Endothelial cell of umbilical vein (primary cell): ENCODE measurements at regions not wholly inside any gene's neighbourhood (a gene's known extent, or its start where the extent isn't known, plus 50 kb on each side); places are given as distances from the start of the nearest gene placed in this dataset.

Source experiments
- BruUV-seq: library from RNA; stranded (reverse); fragments of 400-500 nt; replicated peaks from 2 replicates; lab custom pipeline; 2021; lab: Mats Ljungman, UMichigan
- CTCF ChIA-PET: fragments of 300-600, 350-600 bp; sonication (Branson Sonifier 250); formaldehyde crosslinking; loops from one replicate; lab custom pipeline; 2021; ENCODE audit warnings: antibody characterized with exemption, inconsistent platforms; lab: Charles Lee
- POLR2A ChIA-PET: fragments of 300-600, 350-600 bp; sonication (Branson Sonifier 250); formaldehyde crosslinking; loops from one replicate; lab custom pipeline; 2021; ENCODE audit warnings: antibody characterized with exemption, inconsistent platforms; lab: Charles Lee
- DNase-seq: peaks from one replicate; pipeline ENCODE4 v3.0.0-alpha.2; 2011; ENCODE audit warnings: low read depth, low spot score
- FAIRE-seq: peaks from 2 replicates; lab custom pipeline; 2011; peaks lifted over from hg19 to GRCh38; lab: Jason Lieb, UNC
- H2AFZ ChIP-seq: 2 replicates; pipeline ENCODE4 v1.6.0; 2012; ENCODE audit warnings: low read depth, low read length, control low read depth, inconsistent platforms
- H3K27ac ChIP-seq: 2 replicates; pipeline ENCODE4 v1.5.1; 2011; ENCODE audit warnings: low read depth, mild to moderate bottlenecking, control low read depth, low read length, moderate library complexity; ENCODE audit not compliant: insufficient read depth
- H3K27me3 ChIP-seq, 2 experiments: 2 replicates each; pipeline versions ENCODE4 v1.6.0 to v1.6.1; 2011; ENCODE audit warnings: low read length in 2 of 2, mixed read lengths in 1 of 2; ENCODE audit not compliant: control insufficient read depth in 2 of 2, insufficient read depth in 2 of 2
- H3K36me3 ChIP-seq, 2 experiments: 2 replicates in 1 of 2; 3 replicates in 1 of 2; pipeline ENCODE4 v1.5.1; 2011; ENCODE audit warnings: low read length in 2 of 2, mild to moderate bottlenecking in 1 of 2, moderate library complexity in 1 of 2; ENCODE audit not compliant: control insufficient read depth in 2 of 2, insufficient read depth in 2 of 2; ENCODE audit errors: extremely low read depth in 1 of 2
- H3K4me1 ChIP-seq: 3 replicates; pipeline ENCODE4 v1.5.1; 2011; ENCODE audit warnings: mild to moderate bottlenecking, low read length; ENCODE audit not compliant: control insufficient read depth, insufficient read depth; ENCODE audit errors: extremely low read depth
- H3K4me2 ChIP-seq: 2 replicates; pipeline ENCODE4 v1.6.1; 2011; ENCODE audit warnings: low read length, control low read depth, mixed read lengths; ENCODE audit not compliant: insufficient read depth
- H3K4me3 ChIP-seq, 3 experiments: fragments of 200-600 bp in 1 of 3; sonication (generic), shearing (Covaris generic) in 1 of 3; replicated peaks in 1 of 3; 2 replicates each; pipeline ENCODE4 v1.5.1; 2011 to 2016; ENCODE audit warnings: control low read depth in 3 of 3, low read length in 3 of 3, mild to moderate bottlenecking in 2 of 3, inconsistent platforms in 1 of 3, low read depth in 1 of 3, moderate library complexity in 1 of 3; ENCODE audit not compliant: insufficient read depth in 1 of 3
- H3K79me2 ChIP-seq: 2 replicates; pipeline ENCODE4 v1.6.0; 2012; ENCODE audit warnings: low read length, inconsistent platforms; ENCODE audit not compliant: control insufficient read depth, insufficient read depth
- H3K9ac ChIP-seq: replicated peaks from 2 replicates; pipeline ENCODE3; 2011; ENCODE audit warnings: low read length, control low read depth; ENCODE audit not compliant: insufficient read depth; ENCODE audit errors: extremely low read depth
- H3K9me1 ChIP-seq: replicated peaks from 3 replicates; pipeline ENCODE4 v1.6.0; 2011; ENCODE audit warnings: mild to moderate bottlenecking, low read length; ENCODE audit not compliant: control insufficient read depth, insufficient read depth; ENCODE audit errors: extremely low read depth
- H3K9me3 ChIP-seq: replicated peaks from 2 replicates; pipeline ENCODE4 v1.5.1; 2012; ENCODE audit warnings: low read length, inconsistent platforms; ENCODE audit not compliant: control insufficient read depth, insufficient read depth
- H4K20me1 ChIP-seq: replicated peaks from 2 replicates; pipeline ENCODE3; 2011; ENCODE audit warnings: mild to moderate bottlenecking, low read length; ENCODE audit not compliant: control insufficient read depth, insufficient read depth; ENCODE audit errors: extremely low read depth
- EZH2 ChIP-seq: IDR thresholded peaks from 2 replicates; pipeline ENCODE4 v1.6.1; 2012; ENCODE audit warnings: borderline replicate concordance, low read depth, mild to moderate bottlenecking, moderate library complexity, low read length, inconsistent platforms; ENCODE audit not compliant: severe bottlenecking
- FOS ChIP-seq: IDR thresholded peaks from 2 replicates; pipeline ENCODE4 v1.6.1; 2011; ENCODE audit warnings: mild to moderate bottlenecking, low read length, moderate library complexity, borderline replicate concordance; ENCODE audit not compliant: insufficient read depth
- GATA2 ChIP-seq: IDR thresholded peaks from 2 replicates; pipeline ENCODE4 v1.7.0; 2011; ENCODE audit warnings: low read depth, mild to moderate bottlenecking, moderate library complexity, mixed read lengths, low read length; ENCODE audit not compliant: insufficient read length, insufficient read depth
- JUN ChIP-seq: IDR thresholded peaks from 2 replicates; pipeline ENCODE4 v1.6.1; 2011; ENCODE audit warnings: borderline replicate concordance, low read depth; ENCODE audit not compliant: insufficient read length, insufficient read depth
- MAX ChIP-seq: IDR thresholded peaks from 2 replicates; pipeline ENCODE4 v1.6.1; 2011; ENCODE audit not compliant: insufficient read depth, insufficient read length
- MYC ChIP-seq: IDR thresholded peaks from one replicate; pipeline ENCODE4 v1.6.1; 2011; ENCODE audit warnings: mild to moderate bottlenecking, low read depth, low read length
- POLR2A ChIP-seq: IDR thresholded peaks from 2 replicates; pipeline ENCODE4 v1.6.1; 2012; ENCODE audit warnings: low read depth, mild to moderate bottlenecking, control low read depth, low read length
- POLR2AphosphoS5 ChIP-seq: IDR thresholded peaks from 2 replicates; pipeline ENCODE4 v1.6.1; 2012; ENCODE audit warnings: low read depth, mild to moderate bottlenecking, control low read depth, low read length, moderate library complexity; ENCODE audit not compliant: insufficient read depth
- dilution Hi-C: fragments of 300-500 bp; cut with MboI; formaldehyde crosslinking; loops from one replicate; pipeline ENCODE4 v1.15.0; 2019; ENCODE audit warnings: low sequenced_read_pairs; ENCODE audit not compliant: extremely low pct_ligation_motif_present
- intact Hi-C: fragments of 100-400 bp; cut with micrococcal nuclease; formaldehyde crosslinking; loops from one replicate; pipeline ENCODE4 v1.10.0; 2022
- TF ChIP-seq, protein P1 (sequence below), 2 donors: IDR thresholded peaks; 1 replicate in 1 of 2; 2 replicates in 1 of 2; pipeline ENCODE4 v1.5.1; 2011; ENCODE audit warnings: low read length in 2 of 2, mild to moderate bottlenecking in 2 of 2, moderate library complexity in 2 of 2, control low read depth in 1 of 2, inconsistent platforms in 1 of 2, low read depth in 1 of 2; ENCODE audit not compliant: insufficient read depth in 1 of 2; ENCODE audit errors: extremely low read depth in 1 of 2

DNA sequence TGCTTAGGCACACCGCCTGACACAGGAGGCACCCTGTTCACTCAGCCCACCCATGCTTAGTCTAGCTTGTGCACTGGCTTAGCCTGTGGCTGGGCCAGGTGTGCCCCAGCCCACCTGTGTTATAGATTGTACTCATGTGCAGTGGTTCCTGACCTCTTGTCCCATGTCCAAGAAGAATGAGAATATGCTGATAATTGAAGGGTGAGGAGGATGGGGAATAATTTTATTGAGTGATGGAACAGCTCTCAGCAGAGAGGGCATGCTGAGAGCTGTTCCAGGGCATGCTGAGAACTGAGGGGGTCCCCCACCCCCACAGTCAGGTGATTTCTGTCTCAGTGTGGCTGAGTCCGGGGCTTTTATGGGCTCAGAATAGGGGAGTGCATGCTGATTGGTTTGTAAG, 395.9 kb downstream of the FUT8 start:
- H3K4me3 ChIP-seq, result no peak overlapping the region
- peaks cover 0 to 12% of the 10 kb centered on the region in 2 experiments for H3K27me3 ChIP-seq
- H3K36me3 ChIP-seq, result no peaks in the 10 kb centered on the region
- intact Hi-C loops, result no loop called here
- no peaks in the 10 kb centered on the region for H4K20me1 ChIP-seq
- no peak for TF ChIP-seq JUN
- TF ChIP-seq FOS, result no peak
- TF ChIP-seq MYC, result no peak
- no peak for TF ChIP-seq EZH2
- no peak for TF ChIP-seq GATA2
- no peak for TF ChIP-seq POLR2A
- TF ChIP-seq, protein P1, sequence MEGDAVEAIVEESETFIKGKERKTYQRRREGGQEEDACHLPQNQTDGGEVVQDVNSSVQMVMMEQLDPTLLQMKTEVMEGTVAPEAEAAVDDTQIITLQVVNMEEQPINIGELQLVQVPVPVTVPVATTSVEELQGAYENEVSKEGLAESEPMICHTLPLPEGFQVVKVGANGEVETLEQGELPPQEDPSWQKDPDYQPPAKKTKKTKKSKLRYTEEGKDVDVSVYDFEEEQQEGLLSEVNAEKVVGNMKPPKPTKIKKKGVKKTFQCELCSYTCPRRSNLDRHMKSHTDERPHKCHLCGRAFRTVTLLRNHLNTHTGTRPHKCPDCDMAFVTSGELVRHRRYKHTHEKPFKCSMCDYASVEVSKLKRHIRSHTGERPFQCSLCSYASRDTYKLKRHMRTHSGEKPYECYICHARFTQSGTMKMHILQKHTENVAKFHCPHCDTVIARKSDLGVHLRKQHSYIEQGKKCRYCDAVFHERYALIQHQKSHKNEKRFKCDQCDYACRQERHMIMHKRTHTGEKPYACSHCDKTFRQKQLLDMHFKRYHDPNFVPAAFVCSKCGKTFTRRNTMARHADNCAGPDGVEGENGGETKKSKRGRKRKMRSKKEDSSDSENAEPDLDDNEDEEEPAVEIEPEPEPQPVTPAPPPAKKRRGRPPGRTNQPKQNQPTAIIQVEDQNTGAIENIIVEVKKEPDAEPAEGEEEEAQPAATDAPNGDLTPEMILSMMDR (IDR thresholded peaks at IDR 0.05; ENCODE audit: extremely low read depth in 1 of 2, insufficient read depth in 1 of 2, low read depth in 1 of 2, low read length in 2 of 2), result no peak
- TF ChIP-seq MAX, result no peak
- TF ChIP-seq POLR2AphosphoS5, result no peak
- no peak for DNase-seq
- no peaks in the 10 kb centered on the region for H3K9me3 ChIP-seq
- no peak overlapping the region for H3K27ac ChIP-seq
- no peak overlapping the region for H3K9ac ChIP-seq
- no peak for FAIRE-seq
- no TSS peak for BruUV-seq
- peaks cover 3% of the 10 kb centered on the region for H3K4me1 ChIP-seq
- H3K79me2 ChIP-seq, result no peaks in the 10 kb centered on the region
- H3K4me2 ChIP-seq, result no peak overlapping the region
- POLR2A ChIA-PET, result no interaction called here
- CTCF ChIA-PET, result no interaction called here
- H3K9me1 ChIP-seq, result no peaks in the 10 kb centered on the region
- dilution Hi-C loops, result no loop called here
- H2AFZ ChIP-seq, result no peak overlapping the region
